Activated CD4-positive, alpha-beta T cell treated with anti-CD3 and anti-CD28 coated beads, Interleukin-2, amount 10 ng/mL, durations not matched to agents 24 days and 14 days (primary cell): ENCODE measurements at regions not wholly inside any gene's neighbourhood (a gene's known extent, or its start where the extent isn't known, plus 50 kb on each side); places are given as distances from the start of the nearest gene placed in this dataset.

Source experiments
- DNase-seq: peaks from one replicate; pipeline ENCODE4 v3.0.0; 2022
- H3K27ac Mint-ChIP-seq: one replicate; pipeline ENCODE4 v1.8.0; 2022; ENCODE audit warnings: mild to moderate bottlenecking, mixed read lengths
- H3K27me3 Mint-ChIP-seq: one replicate; pipeline ENCODE4 v1.8.0; 2022; ENCODE audit warnings: mixed read lengths
- H3K36me3 Mint-ChIP-seq: one replicate; pipeline ENCODE4 v1.8.0; 2022; ENCODE audit warnings: low read depth, mild to moderate bottlenecking, mixed read lengths
- H3K4me1 Mint-ChIP-seq: one replicate; pipeline ENCODE4 v1.8.0; 2021; ENCODE audit warnings: mixed read lengths
- H3K4me3 Mint-ChIP-seq: one replicate; pipeline ENCODE4 v1.8.0; 2022; ENCODE audit warnings: mild to moderate bottlenecking, moderate library complexity, mixed read lengths
- H3K9me3 Mint-ChIP-seq: one replicate; pipeline ENCODE4 v1.8.0; 2021; ENCODE audit warnings: mixed read lengths
- intact Hi-C: fragments of 100-400 bp; cut with micrococcal nuclease; formaldehyde crosslinking; loops from one replicate; pipeline ENCODE4 v1.15.1; 2023

DNA sequence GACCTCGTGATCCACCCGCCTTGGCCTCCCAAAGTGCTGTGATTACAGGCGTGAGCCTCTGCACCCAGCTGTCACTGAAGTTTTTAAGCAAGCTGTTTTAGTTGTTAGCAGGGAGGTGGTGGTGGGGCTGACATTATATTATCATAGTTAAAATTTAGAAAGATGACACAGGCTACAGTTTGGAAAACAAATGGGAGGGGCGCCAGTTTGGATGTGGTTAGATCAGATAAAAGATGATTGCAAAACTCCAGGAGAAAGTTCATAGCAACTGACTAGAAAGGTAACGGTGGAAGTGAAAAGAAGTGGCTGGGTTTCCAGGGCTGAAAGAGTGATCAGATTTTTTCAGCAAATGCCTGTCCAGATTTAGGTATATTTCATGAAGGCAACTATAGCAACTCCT, 311.9 kb upstream of the CITED2 start:
- Mint-ChIP-seq H3K9me3 (no peaks in the 10 kb centered on the region), H3K4me1 (no peaks in the 10 kb centered on the region), H3K4me3 (no peak overlapping the region), H3K27me3 (peaks cover under 1% of the 10 kb centered on the region), H3K27ac (no peak overlapping the region), H3K36me3 (no peaks in the 10 kb centered on the region)
- no peak for DNase-seq
- intact Hi-C loops, result no loop called here

DNA sequence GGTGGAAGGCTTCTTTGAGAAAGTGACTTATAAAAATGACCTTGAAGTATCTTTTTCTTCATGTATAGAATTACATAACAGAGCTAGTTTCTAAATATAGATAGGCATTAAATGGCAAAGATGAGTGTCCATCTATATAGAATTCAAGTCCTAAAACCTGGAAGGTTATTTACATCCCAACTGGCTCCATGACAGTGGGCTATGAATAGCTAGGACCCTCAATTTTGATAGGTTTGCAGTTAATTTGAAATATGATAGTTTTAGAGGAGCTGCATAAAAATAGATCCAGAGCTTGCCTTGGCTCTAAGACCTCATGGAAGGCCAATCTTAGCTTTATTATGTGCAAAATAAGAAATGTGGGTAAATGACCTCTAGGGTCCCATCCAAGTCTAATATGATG, 310.6 kb upstream of the CITED2 start:
- Mint-ChIP-seq H3K27ac (no peak overlapping the region), H3K9me3 (no peaks in the 10 kb centered on the region), H3K4me1 (no peaks in the 10 kb centered on the region), H3K27me3 (no peaks in the 10 kb centered on the region), H3K36me3 (no peaks in the 10 kb centered on the region), H3K4me3 (no peak overlapping the region)
- no peak for DNase-seq
- intact Hi-C loops, result no loop called here

DNA sequence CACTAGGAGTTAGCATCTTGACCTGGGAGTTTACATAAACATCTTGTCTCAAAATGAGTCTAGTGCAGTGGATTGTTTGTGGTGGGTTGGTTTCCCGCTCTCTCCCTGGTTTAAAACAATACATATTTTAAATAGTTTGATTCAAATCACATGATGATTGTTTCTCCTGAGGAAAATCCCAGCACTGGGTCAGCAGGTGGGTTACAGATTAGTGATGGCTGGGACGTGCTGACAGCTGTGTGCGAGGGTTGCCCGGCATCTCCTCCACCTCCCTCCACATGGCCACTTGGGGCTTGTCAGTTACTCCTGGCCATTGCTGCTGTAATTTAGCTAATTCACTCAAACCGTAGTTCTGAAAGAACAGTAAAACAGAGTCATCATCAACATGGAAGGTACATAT, 306.4 kb upstream of the CITED2 start:
- intact Hi-C loops, result no loop called here
- no peaks in the 10 kb centered on the region for H3K4me1 Mint-ChIP-seq

DNA sequence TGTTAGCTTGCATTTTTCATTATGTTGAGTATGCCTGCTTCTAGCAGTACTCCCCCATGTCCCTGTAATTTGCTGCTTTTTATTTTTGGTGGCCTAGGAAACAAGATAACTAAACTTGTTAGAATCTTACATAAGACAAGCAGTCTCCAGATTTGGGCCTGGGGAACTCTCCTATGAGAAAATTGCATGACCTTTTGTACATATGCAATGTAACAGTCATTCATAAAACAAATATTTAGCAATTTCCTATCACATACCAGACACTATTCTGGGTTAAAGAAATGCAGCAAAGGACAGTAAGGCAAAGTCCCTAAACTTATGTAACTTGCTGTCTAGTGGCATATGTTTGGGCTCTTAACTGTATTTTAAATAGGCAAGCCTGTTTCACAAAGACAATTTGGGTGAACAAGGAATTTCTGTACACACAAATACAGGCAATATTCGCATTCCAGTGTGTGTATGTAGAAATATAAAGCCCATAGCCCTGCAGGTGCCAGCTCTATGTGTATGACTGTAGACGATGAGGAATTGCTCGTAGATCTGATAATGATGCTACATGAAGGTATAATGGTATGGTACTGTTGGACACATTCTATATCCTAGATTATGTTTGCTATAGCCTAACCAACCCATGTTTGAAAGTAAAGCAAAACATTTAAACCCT, 305.2 kb upstream of the CITED2 start:
- intact Hi-C loops, result no loop called here

More for the DNA sequence above, 306.4 kb upstream of the CITED2 start:
- no peak overlapping the region for H3K4me3 Mint-ChIP-seq
- H3K9me3 Mint-ChIP-seq, result no peaks in the 10 kb centered on the region
- no peaks in the 10 kb centered on the region for H3K36me3 Mint-ChIP-seq
- no peak for DNase-seq
- H3K27me3 Mint-ChIP-seq, result no peaks in the 10 kb centered on the region
- H3K27ac Mint-ChIP-seq, result no peak overlapping the region

DNA sequence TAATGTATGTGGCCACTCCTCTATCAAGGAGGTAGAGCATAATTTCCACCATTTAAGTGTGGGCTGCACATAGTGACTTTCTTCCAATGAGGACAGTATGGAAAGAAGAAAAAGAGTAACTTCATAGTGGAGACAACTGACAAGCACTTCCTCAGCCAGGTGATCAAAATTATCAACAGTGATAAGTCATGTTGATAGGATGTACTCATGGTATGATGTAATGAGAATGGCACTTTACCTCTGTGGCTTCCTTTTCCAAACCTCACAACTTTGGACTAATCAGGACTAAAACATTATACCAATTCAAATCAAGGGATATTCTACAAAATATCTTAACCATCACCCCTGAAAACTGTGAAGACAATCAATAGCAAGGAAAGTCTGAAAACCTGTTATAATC, 302.3 kb upstream of the CITED2 start:
- DNase-seq, result no peak
- Mint-ChIP-seq H3K27me3 (peaks cover 6% of the 10 kb centered on the region), H3K27ac (no peak overlapping the region), H3K9me3 (no peaks in the 10 kb centered on the region), H3K4me1 (no peaks in the 10 kb centered on the region), H3K4me3 (no peak overlapping the region), H3K36me3 (no peaks in the 10 kb centered on the region)
- intact Hi-C loops, result no loop called here

More for the DNA sequence above, 305.2 kb upstream of the CITED2 start:
- H3K27me3 Mint-ChIP-seq, result no peaks in the 10 kb centered on the region
- no peak overlapping the region for H3K4me3 Mint-ChIP-seq
- H3K9me3 Mint-ChIP-seq, result no peaks in the 10 kb centered on the region
- no peaks in the 10 kb centered on the region for H3K4me1 Mint-ChIP-seq
- H3K27ac Mint-ChIP-seq, result no peak overlapping the region
- DNase-seq, result no peak
- H3K36me3 Mint-ChIP-seq, result no peaks in the 10 kb centered on the region

DNA sequence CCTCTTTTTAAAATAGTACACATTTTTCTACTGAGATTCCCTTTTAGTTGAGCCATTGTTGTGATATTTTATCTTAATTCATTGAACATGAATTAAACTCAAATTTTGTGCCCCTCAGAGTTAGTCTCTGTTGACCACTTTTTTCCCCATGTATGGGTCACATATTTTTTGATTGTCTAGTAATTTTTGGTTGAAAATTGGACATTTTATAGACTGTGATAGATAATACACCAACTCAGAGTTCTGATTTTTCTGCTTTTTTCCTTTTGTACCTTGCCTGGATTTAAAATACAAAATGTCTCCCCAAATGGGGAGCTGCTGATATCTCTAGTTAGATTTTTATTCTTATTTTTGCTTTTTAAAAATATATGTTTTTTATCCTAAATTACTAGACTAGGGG, 291.8 kb upstream of the CITED2 start:
- H3K4me3 Mint-ChIP-seq, result no peak overlapping the region
- intact Hi-C loops, result no loop called here
- H3K27me3 Mint-ChIP-seq, result no peaks in the 10 kb centered on the region
- no peaks in the 10 kb centered on the region for H3K36me3 Mint-ChIP-seq
- no peak for DNase-seq
- no peaks in the 10 kb centered on the region for H3K9me3 Mint-ChIP-seq
- no peaks in the 10 kb centered on the region for H3K4me1 Mint-ChIP-seq
- no peak overlapping the region for H3K27ac Mint-ChIP-seq

DNA sequence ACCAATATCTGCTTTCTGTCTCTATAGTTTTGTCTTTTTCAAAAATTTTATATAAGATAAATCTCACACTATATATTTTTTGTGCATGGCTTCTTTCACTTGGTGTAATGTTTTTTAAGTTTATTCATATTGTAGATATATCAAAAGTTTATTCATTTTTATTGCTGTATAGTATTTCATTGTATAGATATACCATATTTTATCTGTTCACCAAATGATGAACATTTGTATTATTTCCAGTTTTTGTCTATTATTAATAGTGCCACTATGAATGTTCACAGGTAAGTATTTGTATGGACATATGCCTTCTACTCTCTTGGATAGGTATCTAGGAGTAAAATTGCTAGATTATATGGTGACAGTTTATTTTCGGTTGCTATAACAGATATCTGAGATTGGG, 289.5 kb upstream of the CITED2 start:
- peaks cover 4% of the 10 kb centered on the region for H3K27me3 Mint-ChIP-seq
- H3K4me1 Mint-ChIP-seq, result no peaks in the 10 kb centered on the region
- intact Hi-C loops, result no loop called here
- H3K4me3 Mint-ChIP-seq, result no peak overlapping the region
- no peaks in the 10 kb centered on the region for H3K9me3 Mint-ChIP-seq
- H3K27ac Mint-ChIP-seq, result no peak overlapping the region
- no peaks in the 10 kb centered on the region for H3K36me3 Mint-ChIP-seq
- no peak for DNase-seq

DNA sequence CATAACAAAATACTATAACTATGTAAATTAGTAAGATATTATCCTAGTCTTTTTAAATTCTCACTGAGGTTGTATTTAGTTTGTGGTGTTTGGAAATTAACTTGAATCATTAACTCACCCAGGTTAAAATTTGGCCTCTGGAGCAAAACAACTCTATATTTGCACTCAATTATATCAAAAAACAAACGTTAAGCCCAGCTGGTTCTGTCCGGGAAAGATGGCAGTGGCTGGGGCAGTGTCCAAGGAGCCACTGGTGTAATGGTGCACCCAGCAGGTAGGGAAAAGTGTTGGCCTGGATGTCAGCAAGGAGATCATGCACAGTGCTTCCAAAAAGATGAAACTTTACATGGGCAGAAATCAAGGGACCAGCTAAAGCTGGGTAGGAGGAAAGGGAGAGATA, 285.3 kb upstream of the CITED2 start:
- Mint-ChIP-seq H3K27ac (no peak overlapping the region), H3K4me1 (no peaks in the 10 kb centered on the region), H3K9me3 (no peaks in the 10 kb centered on the region), H3K36me3 (no peaks in the 10 kb centered on the region), H3K4me3 (no peak overlapping the region), H3K27me3 (peaks cover 9% of the 10 kb centered on the region)
- DNase-seq, result no peak
- intact Hi-C loops, result no loop called here

DNA sequence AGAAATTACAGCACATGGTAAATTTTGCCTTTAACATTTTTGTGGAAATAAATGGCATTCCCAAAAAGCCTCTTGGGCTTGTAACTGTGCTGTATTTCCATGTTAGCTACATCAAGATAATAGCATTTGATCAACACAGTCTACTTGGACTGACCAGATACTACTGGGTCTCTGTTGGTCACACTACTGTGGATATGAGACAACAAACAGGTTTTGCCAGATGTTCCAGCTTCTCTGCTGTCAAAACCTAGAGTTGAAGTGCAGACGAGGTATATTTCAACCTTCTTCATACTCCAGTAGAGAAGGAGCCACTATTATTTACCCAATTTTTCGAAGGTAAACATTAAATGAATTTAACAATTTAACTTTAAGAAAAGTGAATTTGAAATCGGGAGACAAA, 284.7 kb upstream of the CITED2 start:
- Mint-ChIP-seq H3K27ac (no peak overlapping the region), H3K9me3 (no peaks in the 10 kb centered on the region), H3K4me3 (no peak overlapping the region), H3K36me3 (no peaks in the 10 kb centered on the region), H3K27me3 (peaks cover 9% of the 10 kb centered on the region), H3K4me1 (no peaks in the 10 kb centered on the region)
- intact Hi-C loops, result no loop called here
- DNase-seq, result no peak

DNA sequence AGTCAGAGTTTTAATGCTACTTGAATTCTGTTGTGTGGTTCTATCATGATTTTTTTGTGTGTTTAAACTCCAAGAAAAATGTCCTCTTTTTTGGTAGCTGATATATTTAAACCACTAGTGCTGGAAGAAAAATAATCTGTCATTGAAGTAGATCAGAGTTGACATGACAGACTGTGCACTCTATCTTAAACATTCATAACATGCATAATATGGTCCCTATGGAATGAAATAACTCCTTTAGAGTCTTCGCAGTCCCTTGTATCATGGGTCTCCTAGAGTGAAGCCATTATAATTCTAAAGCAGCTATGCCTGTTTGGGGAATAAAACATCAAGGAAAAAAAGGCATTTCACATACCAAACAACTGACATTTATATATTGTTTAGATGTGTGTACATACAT, 282.7 kb upstream of the CITED2 start:
- no peaks in the 10 kb centered on the region for H3K36me3 Mint-ChIP-seq
- no peak overlapping the region for H3K27ac Mint-ChIP-seq
- no peaks in the 10 kb centered on the region for H3K9me3 Mint-ChIP-seq
- DNase-seq, result no peak
- peaks cover 9% of the 10 kb centered on the region for H3K27me3 Mint-ChIP-seq
- H3K4me3 Mint-ChIP-seq, result no peak overlapping the region
- intact Hi-C loops, result no loop called here
- H3K4me1 Mint-ChIP-seq, result no peaks in the 10 kb centered on the region

DNA sequence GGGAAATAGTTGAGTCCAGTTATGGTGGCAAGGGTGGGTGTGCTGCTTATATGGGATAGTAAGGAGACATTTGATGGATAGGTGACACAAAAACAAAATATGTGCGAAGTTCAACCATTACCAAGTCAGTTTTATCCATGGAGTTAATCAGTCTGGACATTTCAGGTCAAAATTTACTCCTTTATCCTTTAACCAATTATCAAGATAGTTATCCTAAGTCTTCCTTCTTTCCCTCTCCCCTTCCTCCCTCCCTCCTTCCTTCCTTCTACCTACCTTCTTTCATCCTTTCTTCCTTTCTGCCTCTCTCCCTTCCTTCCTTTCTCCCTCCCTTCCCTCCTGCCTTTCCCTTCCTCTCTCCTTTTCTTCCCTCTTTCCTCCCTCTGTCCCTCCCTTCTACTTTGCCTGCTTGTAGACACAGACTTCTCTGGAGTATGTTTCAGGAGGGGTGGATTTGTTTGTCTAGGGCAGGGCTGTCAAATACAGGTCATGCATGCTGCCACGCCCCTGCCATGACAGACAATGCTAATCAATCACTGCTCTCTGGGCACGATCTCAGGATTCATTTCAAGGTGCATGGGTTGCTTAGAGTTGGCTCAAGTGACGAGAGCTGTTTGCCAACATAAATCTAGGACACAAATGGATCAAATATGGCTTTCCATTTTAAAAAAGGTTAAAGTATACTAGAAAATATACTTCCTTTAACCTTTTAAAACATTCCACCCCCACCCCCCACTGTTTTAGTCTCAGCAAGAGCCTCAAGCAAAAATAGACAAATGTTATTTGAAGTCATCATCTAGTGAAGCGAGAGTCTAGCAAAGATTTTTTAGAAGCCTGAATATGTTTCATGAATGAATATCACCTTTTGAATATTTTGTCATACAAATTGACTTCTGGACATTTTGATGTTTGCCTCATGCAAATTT, 281.6 kb upstream of the CITED2 start:
- peaks cover 9% of the 10 kb centered on the region for H3K27me3 Mint-ChIP-seq
- no peaks in the 10 kb centered on the region for H3K4me1 Mint-ChIP-seq
- no peak overlapping the region for H3K4me3 Mint-ChIP-seq
- DNase-seq, result no peak
- H3K27ac Mint-ChIP-seq, result no peak overlapping the region
- no peaks in the 10 kb centered on the region for H3K36me3 Mint-ChIP-seq
- H3K9me3 Mint-ChIP-seq, result no peaks in the 10 kb centered on the region
- intact Hi-C loops, result no loop called here

DNA sequence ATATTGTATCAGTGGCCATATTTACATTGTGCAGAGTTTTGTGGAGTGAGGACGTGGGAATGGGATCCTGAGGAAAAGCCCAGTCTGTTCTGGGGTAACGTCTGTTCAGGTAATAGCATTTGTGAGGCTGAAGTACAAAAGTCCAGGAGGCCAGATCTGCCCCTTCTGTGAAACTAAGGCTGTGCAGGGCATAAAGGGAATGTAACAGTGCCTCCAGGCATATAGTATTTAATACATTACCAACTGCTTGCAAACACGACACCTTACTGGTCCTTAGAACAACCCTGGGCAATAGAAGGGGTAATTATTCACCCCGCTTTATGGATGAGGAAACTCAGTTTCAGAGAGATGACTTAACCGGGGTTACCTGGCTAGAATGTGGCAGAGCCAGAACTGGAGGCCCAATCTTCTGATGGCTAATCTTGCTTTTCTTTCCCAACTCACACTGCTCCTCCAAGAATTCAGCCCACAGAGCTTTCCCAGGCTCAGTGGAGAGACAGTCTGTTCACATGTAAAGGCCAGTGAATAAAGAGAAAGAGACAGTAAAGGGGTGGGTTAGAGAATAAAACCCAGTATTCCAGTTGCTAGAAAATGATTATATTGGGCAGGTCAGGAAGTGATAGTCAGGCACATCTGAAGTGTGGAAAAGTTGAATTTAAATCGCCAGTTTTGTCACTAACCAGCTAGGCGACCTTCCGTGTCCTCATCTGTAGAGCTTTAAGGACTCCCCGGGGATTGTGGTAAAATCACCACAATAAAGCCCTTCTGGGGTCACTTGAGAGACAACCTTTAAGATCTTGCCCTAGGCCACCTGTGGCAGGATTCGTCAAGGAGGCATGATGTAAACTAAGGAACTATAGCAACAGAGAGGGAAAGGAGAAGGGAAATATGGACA, 280.7 kb upstream of the CITED2 start:
- no peaks in the 10 kb centered on the region for H3K36me3 Mint-ChIP-seq
- H3K4me3 Mint-ChIP-seq, result no peak overlapping the region
- H3K27ac Mint-ChIP-seq, result no peak overlapping the region
- intact Hi-C loops, result no loop called here
- no peak for DNase-seq
- H3K9me3 Mint-ChIP-seq, result no peaks in the 10 kb centered on the region
- peaks cover 7% of the 10 kb centered on the region for H3K27me3 Mint-ChIP-seq
- no peaks in the 10 kb centered on the region for H3K4me1 Mint-ChIP-seq

DNA sequence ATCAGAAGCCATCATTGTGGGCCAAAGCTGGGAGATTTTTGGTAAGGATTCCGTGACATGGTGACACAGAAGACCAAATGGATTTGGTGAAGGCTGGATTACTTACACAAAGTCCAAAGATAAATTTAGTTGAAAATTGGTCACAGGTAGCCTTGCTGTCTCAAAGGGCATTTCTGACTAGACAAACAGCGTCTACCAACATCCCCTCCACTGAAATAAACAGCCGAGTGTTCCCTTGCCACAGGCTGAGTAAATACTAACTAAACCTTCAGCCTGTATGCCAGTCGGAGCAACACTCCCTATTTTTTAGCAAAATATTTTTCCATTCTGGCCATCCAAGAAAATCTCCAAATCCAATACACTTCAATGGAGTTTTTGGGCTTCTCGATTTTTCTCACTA, 279.9 kb upstream of the CITED2 start:
- intact Hi-C loops, result no loop called here
- H3K27me3 Mint-ChIP-seq, result peaks cover 10% of the 10 kb centered on the region
- H3K36me3 Mint-ChIP-seq, result no peaks in the 10 kb centered on the region
- no peak for DNase-seq
- no peak overlapping the region for H3K4me3 Mint-ChIP-seq
- no peaks in the 10 kb centered on the region for H3K4me1 Mint-ChIP-seq
- H3K9me3 Mint-ChIP-seq, result no peaks in the 10 kb centered on the region
- H3K27ac Mint-ChIP-seq, result no peak overlapping the region

DNA sequence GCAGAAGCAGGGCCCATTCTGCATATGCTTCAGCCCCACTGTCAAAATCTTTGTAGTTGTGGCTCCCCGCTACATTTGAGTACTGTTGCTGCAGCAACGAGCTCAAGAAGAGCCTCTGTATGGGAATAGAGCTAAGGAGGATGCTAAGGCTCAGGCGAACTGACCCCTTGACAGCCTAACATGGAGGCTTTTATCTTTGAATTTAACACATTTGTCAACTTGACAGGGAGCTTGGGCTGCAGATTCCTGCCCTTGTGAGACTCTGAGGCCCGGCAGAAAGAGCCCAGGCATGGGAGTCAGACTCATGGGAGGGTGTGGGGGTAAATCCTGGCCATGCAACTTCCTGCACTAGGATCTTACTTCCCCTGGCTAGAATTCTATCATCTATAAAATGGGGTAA, 278.7 kb upstream of the CITED2 start:
- Mint-ChIP-seq H3K36me3 (no peaks in the 10 kb centered on the region), H3K27me3 (peaks cover 10% of the 10 kb centered on the region), H3K27ac (no peak overlapping the region), H3K4me1 (no peaks in the 10 kb centered on the region), H3K4me3 (no peak overlapping the region), H3K9me3 (no peaks in the 10 kb centered on the region)
- DNase-seq, result no peak
- intact Hi-C loops, result no loop called here
